Progenitor cell of endocrine pancreas (in vitro differentiated cells): ENCODE measurements at regions not wholly inside any gene's neighbourhood (a gene's known extent, or its start where the extent isn't known, plus 50 kb on each side); places are given as distances from the start of the nearest gene placed in this dataset.

Experiments
- DNase-seq: peaks from one replicate; pipeline ENCODE4 v3.0.0; 2021; ENCODE audit warnings: low spot score; ENCODE audit not compliant: unreplicated experiment
- H3K27ac Mint-ChIP-seq: 2 replicates; pipeline ENCODE4 v1.8.0; 2021; ENCODE audit warnings: mild to moderate bottlenecking, moderate library complexity, mixed read lengths
- H3K27me3 Mint-ChIP-seq: 2 replicates; pipeline ENCODE4 v1.8.0; 2021; ENCODE audit warnings: mixed read lengths
- H3K36me3 Mint-ChIP-seq: 2 replicates; pipeline ENCODE4 v1.8.0; 2022; ENCODE audit warnings: mixed read lengths; ENCODE audit not compliant: insufficient read depth
- H3K4me1 Mint-ChIP-seq: 2 replicates; pipeline ENCODE4 v1.8.0; 2021; ENCODE audit warnings: low read depth, mixed read lengths
- H3K4me3 Mint-ChIP-seq: 2 replicates; pipeline ENCODE4 v1.8.0; 2021; ENCODE audit warnings: low read depth, mild to moderate bottlenecking, moderate library complexity, mixed read lengths
- H3K9me3 Mint-ChIP-seq: 2 replicates; pipeline ENCODE4 v1.8.0; 2021; ENCODE audit warnings: low read depth, mixed read lengths
- TF ChIP-seq, protein P1 (sequence below): fragments of 200-600 bp; sonication (generic); IDR thresholded peaks from one replicate; pipeline ENCODE4 v1.5.0; 2021; ENCODE audit warnings: antibody characterized with exemption, mild to moderate bottlenecking; ENCODE audit not compliant: unreplicated experiment

- H3K4me1 Mint-ChIP-seq = no peaks in the 10 kb centered on the region
- no peaks in the 10 kb centered on the region for H3K27me3 Mint-ChIP-seq
- no peak overlapping the region for H3K4me3 Mint-ChIP-seq
- no peak overlapping the region for H3K27ac Mint-ChIP-seq
- H3K9me3 Mint-ChIP-seq = no peaks in the 10 kb centered on the region
- TF ChIP-seq, protein P1, sequence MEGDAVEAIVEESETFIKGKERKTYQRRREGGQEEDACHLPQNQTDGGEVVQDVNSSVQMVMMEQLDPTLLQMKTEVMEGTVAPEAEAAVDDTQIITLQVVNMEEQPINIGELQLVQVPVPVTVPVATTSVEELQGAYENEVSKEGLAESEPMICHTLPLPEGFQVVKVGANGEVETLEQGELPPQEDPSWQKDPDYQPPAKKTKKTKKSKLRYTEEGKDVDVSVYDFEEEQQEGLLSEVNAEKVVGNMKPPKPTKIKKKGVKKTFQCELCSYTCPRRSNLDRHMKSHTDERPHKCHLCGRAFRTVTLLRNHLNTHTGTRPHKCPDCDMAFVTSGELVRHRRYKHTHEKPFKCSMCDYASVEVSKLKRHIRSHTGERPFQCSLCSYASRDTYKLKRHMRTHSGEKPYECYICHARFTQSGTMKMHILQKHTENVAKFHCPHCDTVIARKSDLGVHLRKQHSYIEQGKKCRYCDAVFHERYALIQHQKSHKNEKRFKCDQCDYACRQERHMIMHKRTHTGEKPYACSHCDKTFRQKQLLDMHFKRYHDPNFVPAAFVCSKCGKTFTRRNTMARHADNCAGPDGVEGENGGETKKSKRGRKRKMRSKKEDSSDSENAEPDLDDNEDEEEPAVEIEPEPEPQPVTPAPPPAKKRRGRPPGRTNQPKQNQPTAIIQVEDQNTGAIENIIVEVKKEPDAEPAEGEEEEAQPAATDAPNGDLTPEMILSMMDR = no peak
- no peaks in the 10 kb centered on the region for H3K36me3 Mint-ChIP-seq
- DNase-seq = no peak
Observed at GRCh38 chr3:87780811-87781210, 278.0 kb downstream of the CGGBP1 start.

DNA sequence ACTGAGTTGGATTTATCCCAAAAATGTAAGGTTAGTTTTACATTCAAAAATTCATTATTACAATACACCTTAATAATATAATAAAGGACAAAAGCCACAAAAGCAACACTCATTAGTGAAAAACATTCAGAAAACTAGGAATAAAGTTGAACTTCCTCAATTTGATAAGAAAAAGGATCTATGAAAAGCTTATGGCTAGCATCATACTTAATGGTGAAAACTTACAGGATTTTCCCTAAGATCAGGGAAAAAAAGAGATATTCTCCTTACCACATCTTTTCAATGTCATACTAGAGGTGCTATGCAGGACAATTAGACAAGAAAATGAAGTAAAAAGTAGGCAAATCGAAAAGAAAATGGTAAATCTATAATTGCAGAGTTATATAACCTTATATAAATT is 279.9 kb downstream of the CGGBP1 start:
- no peak overlapping the region for H3K4me3 Mint-ChIP-seq
- H3K27ac Mint-ChIP-seq = no peak overlapping the region
- TF ChIP-seq, protein P1 = no peak
- H3K36me3 Mint-ChIP-seq = no peaks in the 10 kb centered on the region
- H3K27me3 Mint-ChIP-seq = no peaks in the 10 kb centered on the region
- no peak for DNase-seq
- peaks cover 12% of the 10 kb centered on the region for H3K9me3 Mint-ChIP-seq
- H3K4me1 Mint-ChIP-seq = no peaks in the 10 kb centered on the region

GRCh38 chr3:87771337-87772192 is 287.2 kb downstream of the CGGBP1 start:
- TF ChIP-seq, protein P1 = peak; percentile 57
- Mint-ChIP-seq H3K27ac (no peak overlapping the region), H3K36me3 (no peaks in the 10 kb centered on the region), H3K9me3 (peaks cover 15% of the 10 kb centered on the region), H3K4me3 (no peak overlapping the region), H3K27me3 (no peaks in the 10 kb centered on the region), H3K4me1 (no peaks in the 10 kb centered on the region)
- DNase-seq = no peak

GRCh38 chr3:87766721-87767120 is 292.1 kb downstream of the CGGBP1 start:
- Mint-ChIP-seq H3K36me3 (no peaks in the 10 kb centered on the region), H3K27ac (no peak overlapping the region), H3K4me3 (no peak overlapping the region), H3K4me1 (no peaks in the 10 kb centered on the region), H3K9me3 (peaks cover 4% of the 10 kb centered on the region), H3K27me3 (no peaks in the 10 kb centered on the region)
- no peak for DNase-seq
- TF ChIP-seq, protein P1 = no peak

- peaks cover 6% of the 10 kb centered on the region for H3K9me3 Mint-ChIP-seq
- no peak for DNase-seq
- TF ChIP-seq, protein P1 = no peak
- H3K27ac Mint-ChIP-seq = no peak overlapping the region
- H3K4me3 Mint-ChIP-seq = no peak overlapping the region
- no peaks in the 10 kb centered on the region for H3K27me3 Mint-ChIP-seq
- no peaks in the 10 kb centered on the region for H3K36me3 Mint-ChIP-seq
- no peaks in the 10 kb centered on the region for H3K4me1 Mint-ChIP-seq
Observed at GRCh38 chr3:87765256-87765655, 293.5 kb downstream of the CGGBP1 start.
